DMS 273 (cell line): ENCODE measurements at regions not wholly inside any gene's neighbourhood (a gene's known extent, or its start where the extent isn't known, plus 50 kb on each side); places are given as distances from the start of the nearest gene placed in this dataset.
"Not testable (repeated sequence)": the region's sequence is repeated elsewhere in the genome, so short reads cannot be mapped to it uniquely, and the experiment has no call there.

Experiments used
- DNase-seq: peaks from one replicate; lab custom pipeline; 2025; ENCODE audit not compliant: unreplicated experiment; lab: John Stamatoyannopoulos, UW

DNA sequence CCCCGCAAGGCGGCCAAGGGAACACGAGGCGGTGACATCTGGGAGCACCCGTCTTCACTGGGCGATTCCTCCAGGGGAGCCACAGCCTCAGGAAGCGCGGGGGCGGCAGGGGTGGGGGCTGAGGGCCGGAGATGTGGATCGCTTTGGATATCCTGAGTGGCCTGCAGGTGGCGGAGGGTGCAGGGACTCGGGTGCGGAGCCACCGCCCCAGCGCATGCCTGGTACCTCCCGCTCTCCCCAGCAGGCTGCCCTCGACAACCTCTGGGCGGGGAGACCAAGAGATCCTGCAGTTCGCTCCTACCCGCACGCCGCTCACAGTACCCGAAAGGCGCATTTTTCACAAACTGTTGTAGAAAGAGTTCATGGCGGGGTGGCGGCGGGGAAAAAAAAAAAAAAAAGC lies 162.9 kb upstream of the PRKX start:
- DNase-seq: not testable (repeated sequence)

DNA sequence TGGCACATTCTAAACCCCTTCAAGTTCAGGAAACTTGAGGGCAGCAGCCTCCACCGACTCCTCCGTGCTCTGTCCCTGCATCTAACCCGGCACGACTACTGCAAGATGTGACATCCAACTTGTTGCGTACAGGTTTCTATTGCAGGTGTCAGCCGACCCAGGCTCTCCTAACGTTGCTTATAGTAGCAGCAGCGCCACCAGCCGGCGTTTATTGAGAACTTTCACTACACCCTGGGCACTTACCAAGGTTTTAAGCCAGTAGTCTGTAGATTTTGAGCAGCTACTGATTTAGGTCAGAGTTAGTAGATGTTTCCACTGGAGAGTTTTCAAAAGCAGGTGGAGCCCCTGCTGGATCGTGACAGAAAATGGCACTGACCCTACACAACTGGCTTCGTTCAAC lies 162.2 kb upstream of the PRKX start:
- not testable (repeated sequence) for DNase-seq

DNA sequence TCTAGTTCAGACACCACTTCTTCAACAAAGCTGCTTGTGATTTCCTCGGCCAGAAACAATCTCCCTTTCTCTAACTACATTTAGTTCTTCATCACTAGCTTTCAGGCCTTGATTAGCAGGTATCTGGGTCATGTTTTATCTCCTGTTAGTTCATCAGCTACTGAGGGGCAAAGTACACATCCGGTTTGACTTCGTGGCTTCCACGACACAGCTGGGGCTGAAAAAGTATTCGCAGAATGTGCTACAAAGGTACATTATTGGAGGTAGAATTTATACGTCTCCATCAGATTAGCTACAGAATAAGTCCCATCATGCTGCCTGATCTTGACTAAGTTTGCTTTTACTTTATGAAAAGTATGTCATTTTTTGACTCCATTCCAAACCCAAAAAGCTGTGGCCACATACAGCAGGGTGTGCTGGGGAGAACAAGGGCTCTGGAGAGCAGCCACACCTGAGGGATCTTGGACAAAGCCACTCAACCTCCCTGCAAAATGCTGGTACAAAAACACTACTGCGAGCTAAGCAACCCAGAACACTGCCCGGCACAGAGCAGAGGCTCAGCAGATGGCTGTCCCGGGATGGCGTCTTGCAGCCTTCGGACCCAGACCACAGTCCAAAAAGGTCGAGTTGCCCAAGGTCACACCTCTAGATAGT lies 158.9 kb upstream of the PRKX start:
- not testable (repeated sequence) for DNase-seq

DNA sequence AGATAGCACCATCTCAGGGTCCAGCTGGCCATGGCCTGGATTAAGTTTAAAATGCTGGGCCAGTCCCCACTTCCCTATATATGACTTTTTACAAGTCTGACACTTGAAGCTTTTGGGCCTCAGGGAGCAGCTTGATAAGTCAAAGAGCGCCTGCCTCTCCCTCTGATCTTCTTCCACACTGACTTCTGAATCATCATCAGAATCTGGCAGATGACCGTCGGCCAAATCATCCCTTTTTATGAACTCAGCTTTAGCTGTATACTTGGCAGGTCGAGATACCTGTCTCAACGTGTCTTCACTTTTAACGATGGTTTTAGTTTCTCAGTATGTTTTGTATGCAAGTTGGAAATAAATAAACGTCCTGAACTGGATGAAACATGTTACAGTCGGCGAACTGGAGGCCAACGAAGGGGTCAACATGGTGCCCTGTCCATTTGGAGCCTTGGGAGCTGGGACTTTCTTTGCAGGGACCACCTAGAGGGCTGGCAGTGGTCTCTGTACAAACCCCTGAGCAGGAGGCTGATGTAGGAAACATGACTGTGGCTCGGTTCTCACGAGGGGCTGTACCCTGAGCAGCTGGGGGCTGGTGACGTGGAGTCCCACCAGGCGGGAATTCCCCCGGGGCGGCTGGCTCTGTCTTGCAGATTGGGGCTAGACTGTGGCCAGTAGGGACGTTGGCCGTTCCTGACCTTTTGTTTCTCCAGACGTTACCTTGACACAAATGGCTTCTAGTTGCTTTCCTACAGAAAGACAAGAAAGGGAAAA lies 153.8 kb upstream of the PRKX start:
- not testable (repeated sequence) for DNase-seq

DNA sequence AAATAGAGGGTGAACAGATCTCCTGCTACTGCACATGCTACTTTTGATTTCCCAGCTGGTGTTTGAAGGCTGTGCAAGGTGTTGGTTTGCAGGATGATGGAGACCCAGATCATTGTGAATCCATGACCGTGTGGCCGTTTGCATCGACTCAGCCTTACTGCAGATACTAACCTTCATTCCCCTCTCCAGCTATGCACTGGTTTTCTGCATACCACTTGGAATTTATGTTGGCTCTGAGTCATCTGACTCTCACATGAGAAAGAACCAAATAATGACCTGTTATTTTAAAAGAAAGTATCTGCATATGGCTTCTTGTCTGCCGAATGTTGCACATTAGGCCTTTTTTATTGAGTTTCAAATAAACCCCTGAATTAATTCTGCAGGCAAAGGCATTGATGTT lies 144.9 kb upstream of the PRKX start:
- DNase-seq: not testable (repeated sequence)

DNA sequence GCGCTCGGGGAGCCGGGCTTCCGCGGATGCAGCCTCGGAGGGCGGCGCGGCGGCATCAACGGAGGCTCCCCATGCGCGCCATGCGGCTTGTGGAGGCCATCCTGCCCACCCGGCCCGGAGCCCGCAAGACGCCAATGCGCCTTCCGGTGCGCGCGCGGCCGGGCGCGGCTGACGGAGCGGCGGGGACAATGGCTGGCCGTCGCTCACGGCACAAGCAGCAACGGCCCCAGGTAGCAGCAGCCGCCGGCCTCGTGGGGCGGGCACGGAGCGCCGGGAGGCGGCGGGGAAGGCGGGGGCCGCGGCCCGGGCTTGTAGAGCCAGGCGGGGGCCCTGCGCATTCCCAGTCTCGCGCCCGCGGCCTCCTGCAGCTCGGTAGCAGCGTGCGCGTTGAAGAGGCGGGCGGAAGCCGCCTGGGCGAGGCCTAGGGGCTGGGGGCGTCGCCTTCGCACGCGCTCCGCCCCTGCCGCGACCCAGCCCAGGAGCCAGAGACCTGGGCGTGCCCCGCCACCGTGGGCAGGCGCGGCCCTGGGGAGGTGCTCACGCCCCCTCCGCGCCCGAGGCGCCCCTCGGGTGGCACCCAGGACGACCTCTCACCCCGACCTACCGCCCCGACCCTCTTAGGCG lies 130.2 kb upstream of the PRKX start:
- DNase-seq: not testable (repeated sequence)

DNA sequence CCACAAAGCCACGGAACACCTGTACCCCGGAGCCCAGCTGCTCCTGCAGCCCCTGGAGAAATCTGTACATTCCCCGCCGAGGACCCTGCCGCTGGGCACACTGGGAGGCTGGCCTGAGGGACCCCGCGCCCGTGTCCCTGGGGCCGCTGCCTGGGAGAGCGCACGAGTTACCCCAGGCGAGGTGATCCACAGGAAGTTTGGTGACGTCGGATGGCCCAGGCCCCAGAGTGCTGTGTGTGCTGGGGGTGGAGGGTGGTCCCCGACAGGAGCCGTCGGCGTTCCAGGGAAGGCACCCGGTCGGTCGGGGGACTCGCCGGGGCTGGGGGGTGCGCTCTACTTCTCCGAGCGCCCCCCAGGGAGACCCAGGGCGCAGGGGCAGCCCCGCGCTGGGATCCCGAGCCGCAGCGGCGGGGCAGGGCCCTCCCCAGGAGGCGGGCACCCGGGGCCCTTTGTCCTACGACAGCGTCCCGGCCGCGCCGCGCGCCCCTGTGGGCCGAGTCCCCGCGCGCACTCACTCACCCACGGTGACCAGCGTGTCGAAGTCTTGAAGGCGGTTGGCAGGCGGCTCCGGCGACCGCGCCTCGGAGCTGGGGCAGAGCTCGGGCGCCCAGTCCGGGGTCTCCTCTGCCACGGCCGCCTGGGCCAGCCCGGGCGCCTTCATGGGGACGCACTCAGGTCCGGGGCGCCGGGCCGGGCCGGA lies 129.5 kb upstream of the PRKX start:
- not testable (repeated sequence) for DNase-seq

DNA sequence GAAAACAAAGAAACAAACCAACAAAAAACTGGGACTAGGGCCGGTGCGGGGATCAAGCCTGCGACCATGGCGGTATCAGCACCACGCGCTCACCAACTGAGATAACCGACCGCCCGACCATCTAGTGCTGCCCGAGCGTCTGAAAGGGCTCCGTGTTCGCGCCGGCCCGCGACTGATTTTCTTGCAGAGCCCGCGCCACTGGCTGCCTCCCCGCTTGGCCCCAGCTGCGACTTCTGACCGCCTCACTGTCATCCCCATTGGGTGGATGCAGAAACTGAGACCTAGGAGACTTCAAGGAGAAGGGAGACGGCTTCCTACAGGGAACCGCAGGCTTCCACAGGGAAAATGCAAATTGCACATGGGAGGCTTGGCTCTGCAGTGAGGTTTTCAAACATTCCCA lies 125.3 kb upstream of the PRKX start:
- not testable (repeated sequence) for DNase-seq

DNA sequence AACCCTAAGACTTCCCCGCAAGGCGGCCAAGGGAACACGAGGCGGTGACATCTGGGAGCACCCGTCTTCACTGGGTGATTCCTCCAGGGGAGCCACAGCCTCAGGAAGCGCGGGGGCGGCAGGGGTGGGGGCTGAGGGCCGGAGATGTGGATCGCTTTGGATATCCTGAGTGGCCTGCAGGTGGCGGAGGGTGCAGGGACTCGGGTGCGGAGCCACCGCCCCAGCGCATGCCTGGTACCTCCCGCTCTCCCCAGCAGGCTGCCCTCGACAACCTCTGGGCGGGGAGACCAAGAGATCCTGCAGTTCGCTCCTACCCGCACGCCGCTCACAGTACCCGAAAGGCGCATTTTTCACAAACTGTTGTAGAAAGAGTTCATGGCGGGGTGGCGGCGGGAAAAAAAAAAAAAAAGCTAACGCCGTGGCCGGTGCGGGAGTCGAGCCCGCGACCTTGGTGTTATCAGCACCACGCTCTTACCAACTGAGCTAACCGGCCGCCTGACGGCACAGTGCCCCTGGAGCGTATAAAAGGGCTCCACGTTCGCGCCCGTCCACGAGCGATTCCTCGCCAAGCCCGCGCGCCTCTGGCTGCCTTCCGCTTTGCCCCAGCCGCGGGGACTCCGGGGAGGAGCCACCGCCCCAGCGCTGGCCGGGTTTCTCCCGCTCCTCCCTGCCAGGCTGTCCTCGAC lies 124.7 kb upstream of the PRKX start:
- DNase-seq: not testable (repeated sequence)

DNA sequence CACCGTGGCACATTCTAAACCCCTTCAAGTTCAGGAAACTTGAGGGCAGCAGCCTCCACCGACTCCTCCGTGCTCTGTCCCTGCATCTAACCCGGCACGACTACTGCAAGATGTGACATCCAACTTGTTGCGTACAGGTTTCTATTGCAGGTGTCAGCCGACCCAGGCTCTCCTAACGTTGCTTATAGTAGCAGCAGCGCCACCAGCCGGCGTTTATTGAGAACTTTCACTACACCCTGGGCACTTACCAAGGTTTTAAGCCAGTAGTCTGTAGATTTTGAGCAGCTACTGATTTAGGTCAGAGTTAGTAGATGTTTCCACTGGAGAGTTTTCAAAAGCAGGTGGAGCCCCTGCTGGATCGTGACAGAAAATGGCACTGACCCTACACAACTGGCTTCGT lies 123.8 kb upstream of the PRKX start:
- not testable (repeated sequence) for DNase-seq

DNA sequence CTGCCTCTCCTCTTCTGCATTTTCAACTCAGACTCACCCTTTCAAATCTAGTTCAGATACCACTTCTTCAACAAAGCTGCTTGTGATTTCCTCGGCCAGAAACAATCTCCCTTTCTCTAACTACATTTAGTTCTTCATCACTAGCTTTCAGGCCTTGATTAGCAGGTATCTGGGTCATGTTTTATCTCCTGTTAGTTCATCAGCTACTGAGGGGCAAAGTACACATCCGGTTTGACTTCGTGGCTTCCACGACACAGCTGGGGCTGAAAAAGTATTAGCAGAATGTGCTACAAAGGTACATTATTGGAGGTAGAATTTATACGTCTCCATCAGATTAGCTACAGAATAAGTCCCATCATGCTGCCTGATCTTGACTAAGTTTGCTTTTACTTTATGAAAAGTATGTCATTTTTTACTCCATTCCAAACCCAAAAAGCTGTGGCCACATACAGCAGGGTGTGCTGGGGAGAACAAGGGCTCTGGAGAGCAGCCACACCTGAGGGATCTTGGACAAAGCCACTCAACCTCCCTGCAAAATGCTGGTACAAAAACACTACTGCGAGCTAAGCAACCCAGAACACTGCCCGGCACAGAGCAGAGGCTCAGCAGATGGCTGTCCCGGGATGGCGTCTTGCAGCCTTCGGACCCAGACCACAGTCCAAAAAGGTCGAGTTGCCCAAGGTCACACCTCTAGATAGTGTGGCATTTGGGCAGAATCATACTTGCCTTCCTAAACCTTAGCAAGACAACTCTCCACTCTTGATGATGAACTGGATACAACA lies 120.5 kb upstream of the PRKX start:
- DNase-seq: not testable (repeated sequence)

DNA sequence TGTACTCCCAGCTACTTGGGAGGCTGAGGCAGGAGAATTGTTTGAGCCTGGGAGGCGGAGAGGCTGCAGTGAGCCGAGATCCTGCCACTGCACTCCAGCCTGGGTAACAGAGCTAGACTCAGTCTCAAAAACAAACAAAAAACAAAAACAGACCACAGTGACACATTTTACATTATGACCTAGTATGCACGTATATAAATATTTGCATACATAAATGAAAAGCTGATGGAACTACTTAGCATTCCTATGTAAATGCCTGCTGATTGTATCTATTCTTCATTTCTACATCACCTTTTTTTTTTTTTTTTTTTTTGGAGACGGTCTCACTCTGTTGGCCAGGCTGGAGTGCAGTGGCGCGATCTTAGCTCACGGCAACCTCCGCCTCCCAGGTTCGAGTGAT lies 116.6 kb upstream of the PRKX start:
- DNase-seq: not testable (repeated sequence)

DNA sequence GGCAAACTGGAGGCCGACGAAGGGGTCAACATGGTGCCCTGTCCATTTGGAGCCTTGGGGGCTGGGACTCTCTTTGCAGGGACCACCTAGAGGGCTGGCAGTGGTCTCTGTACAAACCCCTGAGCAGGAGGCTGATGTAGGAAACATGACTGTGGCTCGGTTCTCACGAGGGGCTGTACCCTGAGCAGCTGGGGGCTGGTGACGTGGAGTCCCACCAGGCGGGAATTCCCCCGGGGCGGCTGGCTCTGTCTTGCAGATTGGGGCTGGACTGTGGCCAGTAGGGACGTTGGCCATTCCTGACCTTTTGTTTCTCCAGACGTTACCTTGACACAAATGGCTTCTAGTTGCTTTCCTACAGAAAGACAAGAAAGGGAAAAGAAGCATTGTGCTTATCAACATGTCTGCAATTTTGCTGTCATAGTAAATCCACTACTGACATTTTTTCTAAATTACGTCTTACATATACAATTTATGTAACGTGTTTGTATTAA lies 115.6 kb upstream of the PRKX start:
- DNase-seq: not testable (repeated sequence)

DNA sequence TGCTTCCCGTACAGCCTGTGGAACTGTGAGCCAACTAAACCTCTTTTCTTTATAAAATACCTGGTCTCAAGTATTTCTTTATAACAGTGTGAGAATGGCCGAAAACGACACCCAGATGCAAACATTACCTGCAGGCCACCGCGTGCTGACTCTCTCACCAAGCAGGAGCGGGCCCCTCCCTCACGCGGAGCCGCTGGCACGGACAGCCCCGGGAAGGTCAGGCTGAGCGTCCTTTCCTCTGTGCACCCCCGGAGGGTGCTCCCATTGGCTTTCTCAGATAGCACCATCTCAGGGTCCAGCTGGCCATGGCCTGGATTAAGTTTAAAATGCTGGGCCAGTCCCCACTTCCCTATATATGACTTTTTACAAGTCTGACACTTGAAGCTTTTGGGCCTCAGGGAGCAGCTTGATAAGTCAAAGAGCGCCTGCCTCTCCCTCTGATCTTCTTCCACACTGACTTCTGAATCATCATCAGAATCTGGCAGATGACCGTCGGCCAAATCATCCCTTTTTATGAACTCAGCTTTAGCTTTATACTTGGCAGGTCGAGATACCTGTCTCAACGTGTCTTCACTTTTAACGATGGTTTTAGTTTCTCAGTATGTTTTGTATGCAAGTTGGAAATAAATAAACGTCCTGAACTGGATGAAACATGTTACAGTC lies 115.1 kb upstream of the PRKX start:
- DNase-seq: not testable (repeated sequence)

DNA sequence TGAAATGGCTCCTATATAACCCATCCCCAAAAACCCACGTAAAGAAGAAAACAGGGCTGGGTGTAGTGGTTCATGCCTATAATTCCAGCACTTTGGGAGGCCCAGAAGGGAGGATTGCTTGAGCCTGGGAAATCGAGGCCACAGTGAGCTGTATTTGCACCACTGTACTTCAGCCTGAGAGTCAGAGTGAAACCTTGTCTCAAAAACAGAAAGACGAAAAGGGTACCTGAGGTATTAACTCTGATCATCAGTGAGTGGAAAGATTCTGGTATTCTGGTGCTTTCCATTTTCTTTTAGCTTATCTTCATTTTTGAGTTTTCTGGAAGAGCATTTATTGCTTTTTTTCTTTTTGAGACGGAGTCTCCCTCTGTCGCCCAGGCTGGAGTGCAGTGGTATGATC lies 110.6 kb upstream of the PRKX start:
- not testable (repeated sequence) for DNase-seq

DNA sequence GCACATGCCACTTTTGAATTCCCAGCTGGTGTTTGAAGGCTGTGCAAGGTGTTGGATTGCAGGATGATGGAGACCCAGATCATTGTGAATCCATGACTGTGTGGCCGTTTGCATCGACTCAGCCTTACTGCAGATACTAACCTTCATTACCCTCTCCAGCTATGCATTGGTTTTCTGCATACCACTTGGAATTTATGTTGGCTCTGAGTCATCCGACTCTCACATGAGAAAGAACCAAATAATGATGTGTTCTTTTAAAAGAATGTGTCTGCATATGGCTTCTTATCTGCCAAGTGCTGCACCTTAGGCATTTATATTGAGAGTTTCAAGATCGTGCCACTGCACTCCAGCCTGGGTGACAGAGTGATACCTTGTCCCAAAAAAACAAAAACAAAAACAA lies 106.7 kb upstream of the PRKX start:
- no peak for DNase-seq

DNA sequence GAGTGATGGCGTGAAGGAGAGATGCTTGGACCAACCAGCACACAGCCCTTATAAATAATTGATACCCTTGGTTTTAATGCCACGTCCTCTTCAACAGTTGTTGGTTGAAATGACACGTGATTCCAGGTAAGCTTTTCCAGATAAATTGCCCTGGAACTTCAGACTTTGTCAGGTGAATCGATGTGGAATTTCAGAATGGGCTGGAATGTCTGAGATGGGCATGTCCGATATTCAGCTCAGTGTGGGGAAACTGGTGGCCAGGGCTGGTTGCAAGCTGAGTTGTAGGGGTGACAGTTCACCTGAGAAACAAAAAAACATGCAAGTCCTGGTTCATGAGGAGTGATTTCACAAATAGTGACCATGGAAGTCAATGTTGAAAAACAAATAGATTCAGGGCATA lies 104.0 kb upstream of the PRKX start:
- not testable (repeated sequence) for DNase-seq

DNA sequence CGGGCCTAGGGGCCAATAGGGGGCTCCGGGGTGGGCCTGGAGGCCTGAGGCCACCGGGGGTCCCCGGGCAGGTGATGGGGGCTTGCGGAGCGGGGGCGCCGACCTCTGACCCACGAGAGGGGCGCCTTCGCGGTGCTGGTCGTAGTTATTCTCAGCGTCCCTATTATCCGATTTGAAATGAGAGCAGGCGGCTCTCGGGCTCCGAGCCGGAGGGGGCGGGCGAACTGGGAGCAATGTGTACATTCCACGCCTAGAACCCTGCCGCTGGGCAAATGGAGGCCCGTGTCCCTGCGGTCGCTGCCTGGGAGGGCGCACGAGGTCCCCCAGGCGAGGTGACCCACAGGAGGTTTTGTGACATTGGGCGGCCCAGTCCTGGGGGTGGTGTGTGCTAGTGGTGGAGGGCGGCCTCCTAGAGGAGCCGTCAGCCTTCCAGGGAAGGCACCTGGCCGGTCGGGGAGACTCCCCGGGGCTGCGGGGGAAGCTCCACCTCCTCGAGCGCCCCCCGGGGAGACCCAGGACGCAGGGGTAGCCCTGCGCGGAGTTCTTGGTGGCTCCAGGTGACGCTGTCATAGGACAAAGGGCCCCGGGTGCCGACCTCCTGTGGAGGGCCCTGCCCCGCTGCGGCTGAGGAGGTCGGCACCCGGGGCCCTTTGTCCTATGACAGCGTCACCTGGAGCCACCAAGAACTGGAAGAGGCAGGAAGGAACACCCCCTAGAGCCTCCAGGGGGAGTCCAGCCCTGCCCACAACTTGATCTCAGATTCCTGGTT lies 102.6 kb upstream of the PRKX start:
- peak; percentile 69 for DNase-seq
